SK-N-SH treated with all-trans-retinoic acid at 6 μM for 48 hours (cell line): ENCODE measurements at regions not wholly inside any gene's neighbourhood (a gene's known extent, or its start where the extent isn't known, plus 50 kb on each side); places are given as distances from the start of the nearest gene placed in this dataset.

Experiments
- ATAC-seq: fragments of 200-7000 bp; cut with Tn5 transposase; 3 replicates; pipeline ENCODE4 v1.9.1; 2020; ENCODE audit warnings: mild to moderate bottlenecking, moderate library complexity
- ARNTL ChIP-seq: fragments of 450-650 bp; formaldehyde crosslinking; IDR thresholded peaks from 2 replicates; pipeline ENCODE4 v1.5.0; 2020; ENCODE audit warnings: low read depth, mild to moderate bottlenecking, moderate library complexity, borderline replicate concordance
- CSDC2 ChIP-seq: fragments of 250-450 bp; sonication (Bioruptor Pico); IDR thresholded peaks from 2 replicates; pipeline ENCODE4 v1.5.0; 2020; ENCODE audit warnings: mild to moderate bottlenecking, moderate library complexity
- ESRRG ChIP-seq: fragments of 250-450 bp; sonication (Bioruptor Pico); IDR thresholded peaks from 2 replicates; pipeline ENCODE4 v1.6.1; 2021; ENCODE audit warnings: mild to moderate bottlenecking
- GLIS3 ChIP-seq: fragments of 250-450 bp; sonication (Bioruptor Pico); IDR thresholded peaks from 2 replicates; pipeline ENCODE4 v1.5.0; 2020; ENCODE audit warnings: mild to moderate bottlenecking, moderate library complexity
- ISL1 ChIP-seq: fragments of 250-450 bp; sonication (Bioruptor Pico); IDR thresholded peaks from 2 replicates; pipeline ENCODE4 v2.1.2; 2022; ENCODE audit warnings: mild to moderate bottlenecking, moderate library complexity
- OSR1 ChIP-seq: fragments of 250-450 bp; sonication (Bioruptor Pico); IDR thresholded peaks from 2 replicates; pipeline ENCODE4 v1.8.0; 2022; ENCODE audit warnings: moderate library complexity, mild to moderate bottlenecking, inconsistent platforms
- PPARA ChIP-seq: fragments of 250-450 bp; sonication (Bioruptor Pico); IDR thresholded peaks from 2 replicates; pipeline ENCODE4 v1.5.0; 2020; ENCODE audit warnings: mild to moderate bottlenecking, borderline replicate concordance
- RARB ChIP-seq: fragments of 250-450 bp; sonication (Bioruptor Pico); IDR thresholded peaks from 2 replicates; pipeline ENCODE4 v1.8.0; 2021; ENCODE audit warnings: mild to moderate bottlenecking, moderate library complexity
- TOX ChIP-seq: fragments of 250-450 bp; sonication (Bioruptor Pico); IDR thresholded peaks from 2 replicates; pipeline ENCODE4 v1.8.0; 2021; ENCODE audit warnings: mild to moderate bottlenecking, moderate library complexity, borderline replicate concordance
- ZC3H10 ChIP-seq: fragments of 250-450 bp; sonication (Bioruptor Pico); IDR thresholded peaks from 2 replicates; pipeline ENCODE4 v1.5.1; 2021; ENCODE audit warnings: mild to moderate bottlenecking, moderate library complexity
- ZFP3 ChIP-seq: fragments of 250-450 bp; sonication (Bioruptor Pico); IDR thresholded peaks from 2 replicates; pipeline ENCODE4 v1.5.0; 2020; ENCODE audit warnings: mild to moderate bottlenecking, moderate library complexity
- ZNF565 ChIP-seq: fragments of 450-650 bp; formaldehyde crosslinking; conservative IDR thresholded peaks from 2 replicates; pipeline ENCODE4 v1.5.0; 2020; ENCODE audit warnings: low read depth, mild to moderate bottlenecking, moderate library complexity
- ZNF70 ChIP-seq: fragments of 450-650 bp; formaldehyde crosslinking; IDR thresholded peaks from 2 replicates; pipeline ENCODE4 v1.5.0; 2020; ENCODE audit warnings: mild to moderate bottlenecking, moderate library complexity
- ZNF8 ChIP-seq: fragments of 450-650 bp; formaldehyde crosslinking; IDR thresholded peaks from 2 replicates; pipeline ENCODE4 v1.5.0; 2020; ENCODE audit warnings: mild to moderate bottlenecking, moderate library complexity
- TF ChIP-seq, protein P1 (sequence below): fragments of 250-450 bp; sonication (Bioruptor Pico); IDR thresholded peaks from 2 replicates; pipeline ENCODE4 v1.5.0; 2020; ENCODE audit warnings: mild to moderate bottlenecking, moderate library complexity
- TF ChIP-seq, protein P2 (sequence below): fragments of 250-450 bp; sonication (Bioruptor Pico); IDR thresholded peaks from 2 replicates; pipeline ENCODE4 v1.8.0; 2020; ENCODE audit warnings: mild to moderate bottlenecking, moderate library complexity, borderline replicate concordance
- TF ChIP-seq, protein P3 (sequence below): fragments of 250-450 bp; sonication (Bioruptor Pico); IDR thresholded peaks from 2 replicates; pipeline ENCODE4 v1.8.0; 2021; ENCODE audit warnings: low read depth, mild to moderate bottlenecking, moderate library complexity, borderline replicate concordance
- TF ChIP-seq, protein P4 (sequence below): fragments of 250-450 bp; sonication (Bioruptor Pico); IDR thresholded peaks from 2 replicates; pipeline ENCODE4 v1.5.1; 2021; ENCODE audit warnings: mild to moderate bottlenecking, moderate library complexity

GRCh38 chr15:81449836-81450474, 75.9 kb upstream of the TMC3 start:
- TF ChIP-seq, protein P1, sequence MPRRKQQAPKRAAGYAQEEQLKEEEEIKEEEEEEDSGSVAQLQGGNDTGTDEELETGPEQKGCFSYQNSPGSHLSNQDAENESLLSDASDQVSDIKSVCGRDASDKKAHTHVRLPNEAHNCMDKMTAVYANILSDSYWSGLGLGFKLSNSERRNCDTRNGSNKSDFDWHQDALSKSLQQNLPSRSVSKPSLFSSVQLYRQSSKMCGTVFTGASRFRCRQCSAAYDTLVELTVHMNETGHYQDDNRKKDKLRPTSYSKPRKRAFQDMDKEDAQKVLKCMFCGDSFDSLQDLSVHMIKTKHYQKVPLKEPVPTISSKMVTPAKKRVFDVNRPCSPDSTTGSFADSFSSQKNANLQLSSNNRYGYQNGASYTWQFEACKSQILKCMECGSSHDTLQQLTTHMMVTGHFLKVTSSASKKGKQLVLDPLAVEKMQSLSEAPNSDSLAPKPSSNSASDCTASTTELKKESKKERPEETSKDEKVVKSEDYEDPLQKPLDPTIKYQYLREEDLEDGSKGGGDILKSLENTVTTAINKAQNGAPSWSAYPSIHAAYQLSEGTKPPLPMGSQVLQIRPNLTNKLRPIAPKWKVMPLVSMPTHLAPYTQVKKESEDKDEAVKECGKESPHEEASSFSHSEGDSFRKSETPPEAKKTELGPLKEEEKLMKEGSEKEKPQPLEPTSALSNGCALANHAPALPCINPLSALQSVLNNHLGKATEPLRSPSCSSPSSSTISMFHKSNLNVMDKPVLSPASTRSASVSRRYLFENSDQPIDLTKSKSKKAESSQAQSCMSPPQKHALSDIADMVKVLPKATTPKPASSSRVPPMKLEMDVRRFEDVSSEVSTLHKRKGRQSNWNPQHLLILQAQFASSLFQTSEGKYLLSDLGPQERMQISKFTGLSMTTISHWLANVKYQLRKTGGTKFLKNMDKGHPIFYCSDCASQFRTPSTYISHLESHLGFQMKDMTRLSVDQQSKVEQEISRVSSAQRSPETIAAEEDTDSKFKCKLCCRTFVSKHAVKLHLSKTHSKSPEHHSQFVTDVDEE (CRISPR knock-in tag), result no peak
- TF ChIP-seq, protein P2, sequence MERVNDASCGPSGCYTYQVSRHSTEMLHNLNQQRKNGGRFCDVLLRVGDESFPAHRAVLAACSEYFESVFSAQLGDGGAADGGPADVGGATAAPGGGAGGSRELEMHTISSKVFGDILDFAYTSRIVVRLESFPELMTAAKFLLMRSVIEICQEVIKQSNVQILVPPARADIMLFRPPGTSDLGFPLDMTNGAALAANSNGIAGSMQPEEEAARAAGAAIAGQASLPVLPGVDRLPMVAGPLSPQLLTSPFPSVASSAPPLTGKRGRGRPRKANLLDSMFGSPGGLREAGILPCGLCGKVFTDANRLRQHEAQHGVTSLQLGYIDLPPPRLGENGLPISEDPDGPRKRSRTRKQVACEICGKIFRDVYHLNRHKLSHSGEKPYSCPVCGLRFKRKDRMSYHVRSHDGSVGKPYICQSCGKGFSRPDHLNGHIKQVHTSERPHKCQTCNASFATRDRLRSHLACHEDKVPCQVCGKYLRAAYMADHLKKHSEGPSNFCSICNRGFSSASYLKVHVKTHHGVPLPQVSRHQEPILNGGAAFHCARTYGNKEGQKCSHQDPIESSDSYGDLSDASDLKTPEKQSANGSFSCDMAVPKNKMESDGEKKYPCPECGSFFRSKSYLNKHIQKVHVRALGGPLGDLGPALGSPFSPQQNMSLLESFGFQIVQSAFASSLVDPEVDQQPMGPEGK (CRISPR knock-in tag), result no peak
- no peak for TF ChIP-seq ZNF565 (CRISPR knock-in tag)
- ATAC-seq, result no peak

- ATAC-seq, result no peak
- TF ChIP-seq, protein P2 (CRISPR knock-in tag), result no peak
- TF ChIP-seq RARB (CRISPR knock-in tag) (no peak), ZNF70 (CRISPR knock-in tag) (no peak), GLIS3 (CRISPR knock-in tag) (no peak), OSR1 (no peak), ARNTL (no peak), ISL1 (CRISPR knock-in tag) (no peak), ESRRG (CRISPR knock-in tag) (no peak), ZFP3 (no peak), ZC3H10 (CRISPR knock-in tag) (no peak)
- TF ChIP-seq, protein P3, sequence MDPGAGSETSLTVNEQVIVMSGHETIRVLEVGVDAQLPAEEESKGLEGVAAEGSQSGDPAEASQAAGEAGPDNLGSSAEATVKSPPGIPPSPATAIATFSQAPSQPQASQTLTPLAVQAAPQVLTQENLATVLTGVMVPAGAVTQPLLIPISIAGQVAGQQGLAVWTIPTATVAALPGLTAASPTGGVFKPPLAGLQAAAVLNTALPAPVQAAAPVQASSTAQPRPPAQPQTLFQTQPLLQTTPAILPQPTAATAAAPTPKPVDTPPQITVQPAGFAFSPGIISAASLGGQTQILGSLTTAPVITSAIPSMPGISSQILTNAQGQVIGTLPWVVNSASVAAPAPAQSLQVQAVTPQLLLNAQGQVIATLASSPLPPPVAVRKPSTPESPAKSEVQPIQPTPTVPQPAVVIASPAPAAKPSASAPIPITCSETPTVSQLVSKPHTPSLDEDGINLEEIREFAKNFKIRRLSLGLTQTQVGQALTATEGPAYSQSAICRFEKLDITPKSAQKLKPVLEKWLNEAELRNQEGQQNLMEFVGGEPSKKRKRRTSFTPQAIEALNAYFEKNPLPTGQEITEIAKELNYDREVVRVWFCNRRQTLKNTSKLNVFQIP (CRISPR knock-in tag), result no peak
- TF ChIP-seq, protein P4, sequence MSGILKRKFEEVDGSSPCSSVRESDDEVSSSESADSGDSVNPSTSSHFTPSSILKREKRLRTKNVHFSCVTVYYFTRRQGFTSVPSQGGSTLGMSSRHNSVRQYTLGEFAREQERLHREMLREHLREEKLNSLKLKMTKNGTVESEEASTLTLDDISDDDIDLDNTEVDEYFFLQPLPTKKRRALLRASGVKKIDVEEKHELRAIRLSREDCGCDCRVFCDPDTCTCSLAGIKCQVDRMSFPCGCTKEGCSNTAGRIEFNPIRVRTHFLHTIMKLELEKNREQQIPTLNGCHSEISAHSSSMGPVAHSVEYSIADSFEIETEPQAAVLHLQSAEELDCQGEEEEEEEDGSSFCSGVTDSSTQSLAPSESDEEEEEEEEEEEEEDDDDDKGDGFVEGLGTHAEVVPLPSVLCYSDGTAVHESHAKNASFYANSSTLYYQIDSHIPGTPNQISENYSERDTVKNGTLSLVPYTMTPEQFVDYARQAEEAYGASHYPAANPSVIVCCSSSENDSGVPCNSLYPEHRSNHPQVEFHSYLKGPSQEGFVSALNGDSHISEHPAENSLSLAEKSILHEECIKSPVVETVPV, result no peak
- TF ChIP-seq, protein P1 (CRISPR knock-in tag), result no peak
Observed at GRCh38 chr15:81443040-81443820, 69.2 kb upstream of the TMC3 start.

DNA sequence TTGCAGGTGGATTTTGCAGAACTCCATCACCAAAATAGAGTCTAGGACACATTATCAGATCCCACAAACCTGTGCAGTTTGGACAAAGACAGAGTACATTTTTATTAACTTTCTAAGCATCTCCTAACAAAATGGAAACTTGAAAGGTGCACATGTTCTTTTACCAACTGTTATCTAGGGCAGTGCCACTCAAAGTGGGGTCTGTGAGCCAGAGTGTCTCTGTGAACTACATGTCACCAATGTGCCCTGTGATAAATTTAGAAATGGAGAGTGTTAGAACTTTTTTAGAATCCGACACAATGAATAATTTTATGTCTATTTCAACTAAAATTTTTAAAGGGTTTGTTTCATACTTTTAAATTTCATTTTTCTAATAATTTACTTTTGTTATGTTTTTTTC, 68.4 kb upstream of the TMC3 start:
- TF ChIP-seq PPARA (CRISPR knock-in tag), result no peak
- TF ChIP-seq, protein P4, result no peak
- no peak for TF ChIP-seq ZNF70 (CRISPR knock-in tag)
- TF ChIP-seq GLIS3 (CRISPR knock-in tag), result no peak
- no peak for TF ChIP-seq CSDC2 (CRISPR knock-in tag)
- TF ChIP-seq ZFP3, result no peak
- TF ChIP-seq, protein P1 (CRISPR knock-in tag), result no peak
- TF ChIP-seq ZNF8 (CRISPR knock-in tag), result no peak
- no peak for TF ChIP-seq TOX (CRISPR knock-in tag)
- no peak for TF ChIP-seq OSR1
- no peak for ATAC-seq
